HG03521 (cell line): ENCODE measurements at regions not wholly inside any gene's neighbourhood (a gene's known extent, or its start where the extent isn't known, plus 50 kb on each side); places are given as distances from the start of the nearest gene placed in this dataset.
A peak's percentile ranks its signal among the peaks of the same experiment; 100 is the strongest.
"Not testable (repeated sequence)": the region's sequence is repeated elsewhere in the genome, so short reads cannot be mapped to it uniquely, and the experiment has no call there.

Experiments used
- ATAC-seq: cut with Tn5 transposase; IDR thresholded peaks from one replicate; pipeline ENCODE4 v1.9.1; 2021; ENCODE audit warnings: mild to moderate bottlenecking, moderate library complexity; ENCODE audit not compliant: unreplicated experiment

DNA sequence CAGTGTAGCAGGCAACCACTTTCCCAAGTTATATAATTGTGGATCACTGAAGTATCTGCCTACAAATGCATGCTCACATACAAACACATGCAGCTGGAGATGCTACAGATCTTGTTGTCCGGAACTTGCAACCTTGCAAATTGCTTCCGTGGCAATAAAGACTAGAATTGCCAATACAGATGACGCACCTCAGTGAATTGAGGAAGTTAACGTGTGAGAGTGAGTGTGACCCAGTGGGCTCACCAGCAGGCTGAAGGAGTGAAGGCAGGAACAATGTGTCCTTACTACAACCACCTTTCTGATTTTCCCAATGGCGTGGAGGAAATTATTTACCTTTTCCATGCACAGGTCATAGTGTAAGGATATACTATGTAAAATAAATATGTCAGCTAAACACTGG lies 89.4 kb upstream of the GRIP1 start:
- no peak for ATAC-seq

GRCh38 chr12:66774929-66775328 lies 96.1 kb upstream of the GRIP1 start:
- ATAC-seq, result no peak

DNA sequence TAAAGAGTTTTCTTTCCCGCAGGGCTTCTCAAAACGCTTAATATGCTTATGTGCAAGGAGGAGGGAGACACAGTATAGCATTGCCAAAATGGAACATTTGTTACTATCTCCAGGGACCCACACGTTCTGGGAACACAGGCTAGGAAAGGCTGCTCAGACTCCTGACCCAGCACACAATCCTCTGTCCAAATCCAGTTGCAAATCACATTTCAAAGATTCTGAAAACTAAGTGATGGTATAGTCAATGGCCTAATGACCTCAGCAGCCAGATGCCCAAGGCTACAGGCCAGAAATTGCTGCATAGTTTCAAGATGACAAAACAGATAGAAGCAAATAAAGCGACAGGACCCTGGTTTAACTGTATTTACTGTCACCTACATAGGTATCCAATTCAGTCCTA lies 97.0 kb upstream of the GRIP1 start:
- ATAC-seq, result no peak

DNA sequence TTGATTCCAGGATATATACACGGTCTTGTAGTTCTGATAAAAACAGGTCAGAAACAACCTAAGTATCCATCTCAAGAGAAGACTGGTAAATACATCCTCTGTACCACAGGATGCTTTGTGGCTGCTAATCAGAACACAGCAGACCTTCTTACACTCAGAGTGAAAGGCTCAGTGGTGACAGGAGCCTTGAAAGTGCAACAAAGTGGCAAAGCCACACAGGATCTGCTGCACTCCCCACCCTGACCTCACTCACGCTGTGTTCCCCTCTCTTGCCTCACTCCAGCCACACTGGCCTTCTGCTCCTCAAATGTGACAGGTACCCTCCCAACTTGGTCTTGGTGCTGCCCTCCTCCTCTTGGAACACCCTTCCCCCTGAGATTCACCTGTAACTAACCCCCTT lies 98.1 kb upstream of the GRIP1 start:
- ATAC-seq, result peak; percentile 98

GRCh38 chr12:66779466-66779865 lies 100.6 kb upstream of the GRIP1 start:
- no peak for ATAC-seq

DNA sequence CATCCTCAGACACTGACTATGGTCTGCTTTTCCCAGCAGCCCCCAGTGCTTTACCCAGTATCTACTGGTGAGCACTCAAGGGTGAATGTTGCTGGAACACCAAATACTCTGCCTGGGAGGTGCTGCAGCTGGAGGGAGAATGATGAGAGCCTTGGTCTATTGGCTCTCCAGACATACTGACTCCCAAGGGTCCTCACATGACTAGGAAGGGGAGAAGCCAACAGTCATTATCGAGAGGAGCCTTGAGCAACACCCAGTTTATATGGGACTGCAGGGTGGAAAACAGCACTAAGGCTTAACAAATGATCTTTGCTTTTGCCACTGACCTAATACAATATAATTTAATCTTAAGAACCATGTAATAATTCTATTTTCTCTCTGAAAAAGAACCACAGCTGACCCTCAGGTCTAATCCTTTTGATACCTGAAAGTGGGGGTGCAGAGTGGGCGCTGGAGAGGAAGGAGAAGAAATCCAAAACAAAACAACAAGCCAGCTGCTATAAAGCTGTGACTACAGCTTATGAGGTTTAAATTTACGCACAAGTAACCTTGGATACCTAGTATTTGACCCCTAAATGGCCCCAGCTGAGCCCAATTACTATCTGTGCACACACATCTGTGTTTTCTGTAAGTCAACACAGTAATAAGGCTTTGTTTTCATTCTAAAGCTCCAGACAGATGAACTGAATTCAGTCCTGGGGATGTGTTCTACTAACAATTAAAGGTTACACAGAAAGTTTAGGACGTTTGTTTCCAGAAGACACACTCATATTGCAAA lies 107.8 kb upstream of the GRIP1 start:
- ATAC-seq, result no peak

- no peak for ATAC-seq
Measured at GRCh38 chr12:66799551-66799950, 120.7 kb upstream of the GRIP1 start.

DNA sequence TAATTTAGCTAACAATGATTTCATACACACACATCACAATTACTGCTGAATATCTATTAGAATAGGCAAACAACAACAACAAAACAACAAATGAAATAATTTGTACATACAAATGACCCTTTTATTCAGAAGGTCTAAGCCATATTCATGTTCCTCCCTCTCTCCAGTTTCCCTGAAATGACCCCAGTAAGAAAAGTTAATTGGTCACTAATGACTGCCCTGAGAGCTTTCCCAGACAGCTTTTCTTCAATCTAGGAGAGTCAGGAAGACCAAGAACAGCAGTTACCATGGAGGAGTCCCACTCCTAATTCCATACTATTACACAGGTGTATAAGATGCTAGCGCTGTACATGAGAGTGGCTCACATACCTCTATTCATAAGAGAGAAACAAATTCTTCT lies 121.2 kb upstream of the GRIP1 start:
- ATAC-seq, result no peak

DNA sequence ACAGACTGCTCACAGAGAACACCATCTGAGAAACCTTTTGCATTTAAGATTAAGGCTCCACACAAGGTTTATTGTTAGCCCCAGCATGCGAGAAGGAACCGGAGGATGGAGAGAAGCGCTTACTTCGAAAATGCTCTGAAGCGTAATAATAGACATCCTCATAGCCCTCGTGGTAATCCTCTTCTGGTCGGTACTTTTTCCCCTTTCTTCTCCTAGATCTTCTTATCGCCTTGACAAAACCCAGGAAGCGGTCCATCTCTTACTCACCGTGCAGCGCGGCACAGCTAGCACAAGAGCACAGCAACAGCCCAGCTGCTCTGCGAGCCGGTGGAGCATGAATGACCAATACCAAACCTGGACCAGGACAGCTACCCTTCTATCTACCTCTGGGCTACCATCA lies 125.1 kb upstream of the GRIP1 start:
- no peak for ATAC-seq

- no peak for ATAC-seq
Measured at GRCh38 chr12:66804563-66804974, 125.7 kb upstream of the GRIP1 start.

DNA sequence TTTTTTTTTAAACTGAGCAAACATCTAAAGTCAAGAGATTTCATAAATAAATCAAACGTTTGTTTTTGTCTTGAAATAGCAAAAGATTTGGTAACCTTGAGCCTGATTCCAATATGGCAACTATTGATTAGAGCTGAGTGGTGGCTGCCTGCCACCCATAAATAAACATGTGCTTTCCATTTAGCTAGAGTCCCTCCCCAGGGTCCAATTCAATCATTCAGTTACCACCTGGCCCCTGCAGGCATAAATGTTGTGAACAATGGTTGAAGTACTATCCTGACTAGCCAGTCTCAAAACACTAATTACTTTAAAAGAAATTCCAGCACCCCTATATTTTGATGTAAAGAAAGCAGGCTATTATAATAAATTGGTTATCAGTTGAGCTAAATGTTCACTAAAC lies 129.7 kb upstream of the GRIP1 start:
- ATAC-seq, result no peak

- no peak for ATAC-seq
Measured at GRCh38 chr12:66813137-66813892, 134.4 kb upstream of the GRIP1 start.

GRCh38 chr12:66819587-66819986 lies 140.7 kb upstream of the GRIP1 start:
- ATAC-seq, result no peak

- ATAC-seq, result no peak
Measured at GRCh38 chr12:66822961-66823360, 144.1 kb upstream of the GRIP1 start.

GRCh38 chr12:66823857-66824570 lies 145.1 kb upstream of the GRIP1 start:
- ATAC-seq, result no peak

DNA sequence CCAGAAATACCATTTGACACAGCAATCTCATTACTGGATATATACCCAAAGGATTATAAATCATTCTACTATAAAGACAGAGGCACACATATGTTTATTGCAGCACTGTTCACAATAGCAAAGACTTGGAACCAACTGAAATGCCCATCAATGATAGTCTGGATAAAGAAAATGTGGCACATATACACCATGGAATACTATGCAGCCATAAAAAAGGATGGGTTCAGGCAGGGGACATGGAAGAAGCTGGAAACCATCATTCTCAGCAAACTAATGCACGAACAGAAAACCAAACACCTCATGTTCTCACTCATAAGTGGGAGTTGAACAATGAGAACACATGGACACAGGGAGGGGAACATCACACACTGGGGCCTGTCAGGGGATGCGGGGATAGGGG lies 147.0 kb upstream of the GRIP1 start:
- not testable (repeated sequence) for ATAC-seq

- ATAC-seq, result no peak
Measured at GRCh38 chr12:66829660-66830325, 150.9 kb upstream of the GRIP1 start.

- no peak for ATAC-seq
Measured at GRCh38 chr12:66831495-66831894, 152.6 kb upstream of the GRIP1 start.

DNA sequence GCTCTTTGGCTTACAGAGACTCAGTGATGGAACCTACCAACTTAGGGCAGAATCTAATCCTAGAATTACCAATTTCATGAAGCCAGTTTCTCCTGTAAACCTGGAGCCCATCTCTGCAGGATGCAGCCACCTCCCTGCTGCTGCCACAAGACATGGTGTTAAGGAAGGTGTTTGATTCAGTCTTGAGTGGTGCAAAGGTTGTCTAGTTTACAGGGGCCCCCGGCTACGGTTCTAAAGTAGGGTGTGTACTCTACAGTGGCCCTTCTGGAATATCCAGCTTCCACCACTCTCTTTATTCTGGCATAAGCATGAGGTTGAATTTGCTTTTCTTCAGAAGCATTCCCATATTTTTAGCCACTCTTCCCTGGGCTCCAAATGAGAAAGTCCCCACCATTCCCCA lies 154.1 kb upstream of the GRIP1 start:
- ATAC-seq, result no peak

- no peak for ATAC-seq
Measured at GRCh38 chr12:66836623-66837310, 157.9 kb upstream of the GRIP1 start.

DNA sequence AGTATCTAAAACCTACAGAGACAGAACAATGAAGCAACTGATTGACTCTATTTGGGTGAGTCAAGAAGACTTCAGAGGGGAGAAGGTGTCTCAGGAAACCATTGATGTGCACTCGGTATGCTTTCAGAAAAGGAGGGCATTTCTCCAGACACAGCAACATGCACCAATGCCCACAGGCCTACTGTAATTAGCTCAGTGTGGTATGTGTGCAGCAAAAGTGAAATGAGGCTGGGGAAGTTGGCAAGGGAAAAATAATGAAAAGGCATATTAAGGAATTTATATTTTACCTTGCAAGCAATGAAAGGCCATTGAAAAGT lies 158.4 kb upstream of the GRIP1 start:
- no peak for ATAC-seq
